Activated naive CD8-positive, alpha-beta T cell treated with anti-CD3 and anti-CD28 coated beads for 36 hours (primary cell): ENCODE measurements at regions not wholly inside any gene's neighbourhood (a gene's known extent, or its start where the extent isn't known, plus 50 kb on each side); places are given as distances from the start of the nearest gene placed in this dataset.

Experiments
- DNase-seq: peaks from one replicate; pipeline ENCODE4 v3.0.0; 2021
- H3K27ac Mint-ChIP-seq: one replicate; pipeline ENCODE4 v1.8.0; 2022; ENCODE audit warnings: mild to moderate bottlenecking, moderate library complexity, mixed read lengths
- H3K27me3 Mint-ChIP-seq: one replicate; pipeline ENCODE4 v1.8.0; 2022; ENCODE audit warnings: mild to moderate bottlenecking, mixed read lengths
- H3K36me3 Mint-ChIP-seq: one replicate; pipeline ENCODE4 v1.8.0; 2021; ENCODE audit warnings: mild to moderate bottlenecking, mixed read lengths
- H3K4me1 Mint-ChIP-seq: one replicate; pipeline ENCODE4 v1.8.0; 2021; ENCODE audit warnings: mixed read lengths
- H3K4me3 Mint-ChIP-seq: one replicate; pipeline ENCODE4 v1.8.0; 2022; ENCODE audit warnings: mild to moderate bottlenecking, moderate library complexity, mixed read lengths
- H3K9me3 Mint-ChIP-seq: one replicate; pipeline ENCODE4 v1.8.0; 2022; ENCODE audit warnings: mixed read lengths

GRCh38 chr3:95654570-95655362 is 1159.6 kb upstream of the EPHA6 start:
- no peak for DNase-seq
- no peaks in the 10 kb centered on the region for H3K4me1 Mint-ChIP-seq
- H3K27ac Mint-ChIP-seq = no peak overlapping the region
- H3K27me3 Mint-ChIP-seq = no peaks in the 10 kb centered on the region
- peaks cover 4% of the 10 kb centered on the region for H3K9me3 Mint-ChIP-seq
- no peak overlapping the region for H3K4me3 Mint-ChIP-seq
- no peaks in the 10 kb centered on the region for H3K36me3 Mint-ChIP-seq

GRCh38 chr3:95655363-95655986 is 1158.9 kb upstream of the EPHA6 start:
- no peak for DNase-seq
- Mint-ChIP-seq H3K4me3 (no peak overlapping the region), H3K27me3 (no peaks in the 10 kb centered on the region), H3K9me3 (peaks cover 2% of the 10 kb centered on the region), H3K4me1 (no peaks in the 10 kb centered on the region), H3K36me3 (no peaks in the 10 kb centered on the region), H3K27ac (no peak overlapping the region)

GRCh38 chr3:95670765-95671164 is 1143.6 kb upstream of the EPHA6 start:
- no peak for DNase-seq
- Mint-ChIP-seq H3K27ac (no peak overlapping the region), H3K27me3 (no peaks in the 10 kb centered on the region), H3K4me3 (no peak overlapping the region), H3K4me1 (no peaks in the 10 kb centered on the region), H3K9me3 (no peaks in the 10 kb centered on the region), H3K36me3 (no peaks in the 10 kb centered on the region)

GRCh38 chr3:95673215-95673614 is 1141.2 kb upstream of the EPHA6 start:
- no peak for DNase-seq
- H3K36me3 Mint-ChIP-seq = no peaks in the 10 kb centered on the region
- no peak overlapping the region for H3K4me3 Mint-ChIP-seq
- no peaks in the 10 kb centered on the region for H3K27me3 Mint-ChIP-seq
- no peak overlapping the region for H3K27ac Mint-ChIP-seq
- no peaks in the 10 kb centered on the region for H3K4me1 Mint-ChIP-seq
- H3K9me3 Mint-ChIP-seq = no peaks in the 10 kb centered on the region

GRCh38 chr3:95705786-95706418 is 1108.5 kb upstream of the EPHA6 start:
- peak; percentile 3 for DNase-seq
- H3K36me3 Mint-ChIP-seq = no peaks in the 10 kb centered on the region
- no peaks in the 10 kb centered on the region for H3K27me3 Mint-ChIP-seq
- H3K4me1 Mint-ChIP-seq = peaks cover 4% of the 10 kb centered on the region
- no peak overlapping the region for H3K4me3 Mint-ChIP-seq
- peaks cover 12% of the 10 kb centered on the region for H3K9me3 Mint-ChIP-seq
- peak overlapping the region; percentile 52 for H3K27ac Mint-ChIP-seq

GRCh38 chr3:95707268-95707667 is 1107.1 kb upstream of the EPHA6 start:
- no peak overlapping the region for H3K4me3 Mint-ChIP-seq
- no peak for DNase-seq
- H3K27ac Mint-ChIP-seq = no peak overlapping the region
- peaks cover 4% of the 10 kb centered on the region for H3K4me1 Mint-ChIP-seq
- peaks cover 12% of the 10 kb centered on the region for H3K9me3 Mint-ChIP-seq
- H3K27me3 Mint-ChIP-seq = no peaks in the 10 kb centered on the region
- H3K36me3 Mint-ChIP-seq = no peaks in the 10 kb centered on the region

GRCh38 chr3:95710684-95711083 is 1103.7 kb upstream of the EPHA6 start:
- Mint-ChIP-seq H3K27ac (no peak overlapping the region), H3K36me3 (no peaks in the 10 kb centered on the region), H3K27me3 (no peaks in the 10 kb centered on the region), H3K9me3 (peaks cover 2% of the 10 kb centered on the region), H3K4me1 (peaks cover 2% of the 10 kb centered on the region), H3K4me3 (no peak overlapping the region)
- no peak for DNase-seq

GRCh38 chr3:95711789-95712188 is 1102.6 kb upstream of the EPHA6 start:
- no peak for DNase-seq
- H3K4me3 Mint-ChIP-seq = no peak overlapping the region
- peaks cover 2% of the 10 kb centered on the region for H3K9me3 Mint-ChIP-seq
- H3K4me1 Mint-ChIP-seq = no peaks in the 10 kb centered on the region
- H3K36me3 Mint-ChIP-seq = no peaks in the 10 kb centered on the region
- H3K27ac Mint-ChIP-seq = no peak overlapping the region
- H3K27me3 Mint-ChIP-seq = no peaks in the 10 kb centered on the region

- no peaks in the 10 kb centered on the region for H3K27me3 Mint-ChIP-seq
- no peaks in the 10 kb centered on the region for H3K4me1 Mint-ChIP-seq
- no peak overlapping the region for H3K27ac Mint-ChIP-seq
- peaks cover under 1% of the 10 kb centered on the region for H3K9me3 Mint-ChIP-seq
- no peak overlapping the region for H3K4me3 Mint-ChIP-seq
- DNase-seq = no peak
- H3K36me3 Mint-ChIP-seq = no peaks in the 10 kb centered on the region
These were observed 1099.3 kb upstream of the EPHA6 start for GRCh38 chr3:95715128-95715527.

GRCh38 chr3:95717048-95717447 is 1097.3 kb upstream of the EPHA6 start:
- Mint-ChIP-seq H3K27ac (no peak overlapping the region), H3K27me3 (no peaks in the 10 kb centered on the region), H3K36me3 (no peaks in the 10 kb centered on the region), H3K4me3 (no peak overlapping the region), H3K9me3 (no peaks in the 10 kb centered on the region), H3K4me1 (no peaks in the 10 kb centered on the region)
- DNase-seq = no peak

- H3K4me1 Mint-ChIP-seq = no peaks in the 10 kb centered on the region
- H3K27me3 Mint-ChIP-seq = no peaks in the 10 kb centered on the region
- no peaks in the 10 kb centered on the region for H3K36me3 Mint-ChIP-seq
- DNase-seq = no peak
- no peak overlapping the region for H3K4me3 Mint-ChIP-seq
- no peaks in the 10 kb centered on the region for H3K9me3 Mint-ChIP-seq
- H3K27ac Mint-ChIP-seq = no peak overlapping the region
These were observed 1096.2 kb upstream of the EPHA6 start for GRCh38 chr3:95718168-95718567.

- no peak for DNase-seq
- Mint-ChIP-seq H3K9me3 (no peaks in the 10 kb centered on the region), H3K4me1 (no peaks in the 10 kb centered on the region), H3K4me3 (no peak overlapping the region), H3K27me3 (no peaks in the 10 kb centered on the region), H3K27ac (no peak overlapping the region), H3K36me3 (no peaks in the 10 kb centered on the region)
These were observed 1094.9 kb upstream of the EPHA6 start for GRCh38 chr3:95719481-95719880.

- H3K36me3 Mint-ChIP-seq = no peaks in the 10 kb centered on the region
- no peak overlapping the region for H3K4me3 Mint-ChIP-seq
- no peak overlapping the region for H3K27ac Mint-ChIP-seq
These were observed 1092.5 kb upstream of the EPHA6 start for GRCh38 chr3:95721938-95722337.

GRCh38 chr3:95725770-95726169 is 1088.6 kb upstream of the EPHA6 start:
- no peaks in the 10 kb centered on the region for H3K36me3 Mint-ChIP-seq

More at GRCh38 chr3:95721938-95722337, 1092.5 kb upstream of the EPHA6 start:
- no peaks in the 10 kb centered on the region for H3K27me3 Mint-ChIP-seq
- no peak for DNase-seq
- no peaks in the 10 kb centered on the region for H3K4me1 Mint-ChIP-seq
- no peaks in the 10 kb centered on the region for H3K9me3 Mint-ChIP-seq

GRCh38 chr3:95731753-95732152 is 1082.6 kb upstream of the EPHA6 start:
- Mint-ChIP-seq H3K4me3 (no peak overlapping the region), H3K9me3 (no peaks in the 10 kb centered on the region), H3K27ac (no peak overlapping the region), H3K27me3 (no peaks in the 10 kb centered on the region), H3K4me1 (no peaks in the 10 kb centered on the region), H3K36me3 (no peaks in the 10 kb centered on the region)
- DNase-seq = no peak

More at GRCh38 chr3:95725770-95726169, 1088.6 kb upstream of the EPHA6 start:
- Mint-ChIP-seq H3K4me1 (no peaks in the 10 kb centered on the region), H3K27me3 (no peaks in the 10 kb centered on the region), H3K27ac (no peak overlapping the region), H3K9me3 (no peaks in the 10 kb centered on the region), H3K4me3 (no peak overlapping the region)
- DNase-seq = no peak
